Activated naive CD4-positive, alpha-beta T cell (primary cell): ENCODE measurements at regions not wholly inside any gene's neighbourhood (a gene's known extent, or its start where the extent isn't known, plus 50 kb on each side); places are given as distances from the start of the nearest gene placed in this dataset.

Experiments
- DNase-seq, 4 experiments: peaks; one replicate each; lab custom pipeline; 2025; lab: John Stamatoyannopoulos, UW

- no peak for DNase-seq
These were observed 753.9 kb downstream of the TUSC7 start for GRCh38 chr3:117463276-117464115.

DNA sequence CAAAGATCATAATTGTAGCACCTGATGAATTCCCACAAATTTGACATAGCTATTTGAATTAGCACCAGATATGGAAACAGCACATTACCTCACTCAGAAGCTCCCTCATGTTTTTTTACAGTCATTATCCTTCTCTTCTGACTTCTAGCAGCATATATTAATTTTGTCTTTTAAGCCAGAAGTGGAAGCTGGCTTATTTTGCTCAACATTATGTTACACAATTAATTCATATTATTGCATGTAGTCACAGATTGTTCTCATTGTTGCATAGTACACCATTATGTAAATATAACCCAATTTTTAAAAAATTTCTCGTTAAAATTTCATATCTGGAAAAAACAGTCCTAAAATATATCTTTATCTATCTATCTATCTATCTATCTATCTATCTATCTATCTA lies 762.3 kb downstream of the TUSC7 start:
- DNase-seq: no peak

GRCh38 chr3:117473981-117474538 lies 764.5 kb downstream of the TUSC7 start:
- DNase-seq: no peak

DNA sequence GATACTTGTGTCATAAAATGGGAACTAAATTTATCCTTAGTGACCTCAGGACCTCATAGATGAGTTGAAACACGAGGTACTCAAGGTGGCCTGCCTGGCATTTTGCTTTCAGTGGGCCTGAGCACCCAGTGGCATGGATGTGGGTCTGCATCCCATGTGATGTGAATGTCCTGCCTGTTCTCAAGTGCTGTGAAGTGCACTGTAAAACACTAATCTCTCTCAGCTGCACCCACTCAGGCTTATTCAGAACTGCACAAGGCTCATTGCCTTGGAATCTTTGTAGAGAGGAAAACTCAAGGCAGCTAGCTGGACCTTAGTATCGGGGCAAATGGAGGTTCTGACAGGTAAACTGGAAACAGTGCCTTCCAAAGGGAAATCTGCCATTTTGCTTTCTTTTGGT lies 767.0 kb downstream of the TUSC7 start:
- DNase-seq: no peak

- no peak for DNase-seq
These were observed 767.7 kb downstream of the TUSC7 start for GRCh38 chr3:117477214-117477755.

GRCh38 chr3:117479095-117479494 lies 769.5 kb downstream of the TUSC7 start:
- DNase-seq: no peak

- DNase-seq: no peak
These were observed 770.9 kb downstream of the TUSC7 start for GRCh38 chr3:117480525-117480924.

- DNase-seq: no peak
These were observed 771.4 kb downstream of the TUSC7 start for GRCh38 chr3:117480972-117481371.

GRCh38 chr3:117483839-117484238 lies 774.3 kb downstream of the TUSC7 start:
- no peak for DNase-seq

DNA sequence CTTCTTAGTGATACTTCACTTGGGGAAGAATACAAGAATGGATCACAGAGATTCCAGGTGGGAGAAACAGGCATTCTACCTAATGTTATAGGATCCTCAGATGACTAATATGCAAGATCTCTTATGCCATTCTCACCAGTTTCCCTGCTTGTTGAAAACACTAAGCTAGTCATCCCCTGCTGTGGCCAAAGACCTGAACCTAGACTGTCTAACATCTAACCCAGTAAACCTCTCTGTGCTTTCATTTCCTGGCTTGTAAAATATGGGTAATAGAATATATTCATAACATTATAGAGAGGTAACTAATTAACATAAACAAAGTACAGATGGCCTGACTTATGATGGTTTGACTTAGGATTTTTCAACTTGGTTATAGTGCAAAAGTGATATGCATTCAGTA lies 776.3 kb downstream of the TUSC7 start:
- no peak for DNase-seq

DNA sequence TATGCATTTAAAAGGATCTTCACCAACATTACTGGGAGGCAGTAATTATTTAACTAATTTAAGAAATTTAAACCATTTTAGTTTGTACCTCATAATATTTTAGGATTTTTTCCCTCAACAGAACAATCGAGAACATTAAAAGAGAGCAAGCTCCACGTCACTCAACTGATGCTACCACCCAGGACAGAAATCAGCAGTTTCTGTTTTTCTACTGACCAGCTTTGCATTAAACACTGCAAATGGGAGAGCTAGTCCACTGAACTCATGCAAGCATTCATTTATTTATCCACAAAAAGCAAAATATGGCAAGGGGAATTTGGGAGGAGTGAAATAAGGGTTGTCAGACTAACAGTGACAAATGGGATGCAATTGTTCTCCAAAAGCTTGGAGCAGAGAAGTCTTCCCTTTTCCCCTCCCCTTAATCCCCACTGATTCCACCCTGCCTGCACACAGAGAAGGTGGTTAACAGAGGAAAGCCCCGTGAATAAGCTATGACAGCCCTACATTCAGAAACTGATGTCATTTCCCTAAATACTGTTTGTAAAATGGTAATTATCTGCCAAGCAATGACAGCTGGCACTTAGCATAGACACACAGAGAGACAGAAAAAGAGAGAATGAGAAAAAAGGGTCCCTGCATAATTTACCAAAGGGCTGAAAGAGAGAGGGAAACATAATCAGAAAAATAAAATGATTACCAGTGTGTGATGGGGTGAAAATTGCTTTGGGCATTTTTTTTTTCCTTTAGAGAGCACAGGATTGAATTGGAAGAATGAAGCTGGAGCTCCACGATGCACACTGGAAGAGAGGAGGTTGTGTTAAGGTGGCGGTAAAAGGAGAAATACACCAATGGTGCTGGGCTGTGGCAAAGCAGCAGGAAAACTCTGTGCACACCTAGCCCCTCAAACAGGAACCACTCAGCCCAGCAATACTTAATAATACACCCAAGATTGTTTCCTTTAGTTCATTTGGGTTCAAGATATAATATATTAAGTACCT lies 777.4 kb downstream of the TUSC7 start:
- no peak for DNase-seq

GRCh38 chr3:117488983-117489382 lies 779.4 kb downstream of the TUSC7 start:
- no peak for DNase-seq

GRCh38 chr3:117489663-117490079 lies 780.1 kb downstream of the TUSC7 start:
- DNase-seq: no peak

DNA sequence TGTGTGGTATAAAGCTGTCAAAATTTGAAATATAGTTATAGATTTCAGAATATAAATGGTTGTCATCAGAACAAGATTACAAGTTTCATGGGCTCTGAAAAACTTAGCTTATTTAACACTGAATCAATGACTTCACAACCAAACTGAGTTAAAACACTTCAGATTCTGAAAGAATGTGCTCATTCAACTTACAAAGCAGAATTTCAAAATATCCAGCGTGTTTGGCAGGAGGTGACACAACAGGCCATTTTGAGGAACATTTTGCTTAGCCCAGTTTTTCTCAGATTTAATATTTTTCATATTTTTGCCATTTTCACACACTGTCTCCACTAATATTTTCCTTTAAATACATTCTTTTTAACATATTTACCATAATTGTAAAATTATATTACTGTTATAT lies 781.1 kb downstream of the TUSC7 start:
- DNase-seq: no peak

DNA sequence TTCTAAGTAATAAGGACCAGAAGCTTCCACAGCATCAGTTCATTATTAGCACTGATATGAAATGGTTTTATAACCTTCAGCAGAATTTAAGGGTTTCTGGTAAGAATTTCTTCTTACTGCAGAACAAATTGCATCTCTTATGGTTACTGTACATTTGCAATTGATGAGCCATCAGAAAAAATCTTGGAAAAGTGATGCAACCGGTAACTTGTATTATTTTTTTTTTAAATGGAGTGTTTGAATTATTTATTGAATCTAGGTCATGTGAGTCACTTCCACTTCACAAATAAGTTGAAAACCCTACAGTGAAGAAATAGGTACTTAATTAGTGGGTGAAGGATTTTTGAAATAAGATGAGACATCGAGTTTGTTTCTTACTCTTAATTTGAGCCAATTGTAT lies 786.0 kb downstream of the TUSC7 start:
- no peak for DNase-seq

- no peak for DNase-seq
These were observed 789.8 kb downstream of the TUSC7 start for GRCh38 chr3:117499189-117499870.

DNA sequence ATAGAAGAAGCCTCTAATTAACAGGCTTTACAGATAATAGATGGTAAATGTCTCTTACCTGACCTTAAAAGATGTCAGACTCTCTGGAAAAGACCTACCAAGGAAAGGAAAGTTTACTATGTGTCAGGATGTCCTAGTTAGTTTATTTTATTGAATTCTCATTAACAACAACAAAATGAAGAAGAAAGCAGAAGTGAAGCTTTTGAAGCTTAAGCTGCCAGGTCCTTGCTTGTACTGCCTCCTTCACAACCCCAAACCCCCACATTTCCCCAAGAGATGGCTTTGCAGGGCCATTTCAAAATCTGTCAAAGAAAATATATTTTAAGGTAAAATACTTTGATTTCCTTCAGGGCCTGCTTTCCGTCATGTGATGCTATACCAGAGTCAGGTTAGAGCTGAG lies 798.4 kb downstream of the TUSC7 start:
- no peak for DNase-seq

DNA sequence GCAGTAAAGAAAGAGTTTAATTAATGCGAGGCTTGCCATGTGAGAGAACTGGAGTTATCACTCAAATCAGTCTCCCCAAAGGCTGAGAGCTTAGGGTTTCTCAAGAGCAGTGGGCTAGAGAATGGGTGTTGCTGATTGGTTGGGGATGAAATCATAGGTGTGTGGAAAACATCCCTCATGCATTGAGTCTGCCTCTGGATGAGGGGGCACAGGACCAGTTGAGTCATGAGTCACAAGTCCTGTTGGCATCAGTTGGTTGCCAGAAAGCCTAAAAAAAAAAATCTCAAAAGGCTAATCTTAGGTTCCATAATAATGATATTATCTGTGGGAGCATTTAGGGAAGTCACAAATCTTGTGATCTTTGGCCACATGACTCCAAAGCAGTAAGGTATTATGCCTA lies 800.3 kb downstream of the TUSC7 start:
- DNase-seq: no peak

DNA sequence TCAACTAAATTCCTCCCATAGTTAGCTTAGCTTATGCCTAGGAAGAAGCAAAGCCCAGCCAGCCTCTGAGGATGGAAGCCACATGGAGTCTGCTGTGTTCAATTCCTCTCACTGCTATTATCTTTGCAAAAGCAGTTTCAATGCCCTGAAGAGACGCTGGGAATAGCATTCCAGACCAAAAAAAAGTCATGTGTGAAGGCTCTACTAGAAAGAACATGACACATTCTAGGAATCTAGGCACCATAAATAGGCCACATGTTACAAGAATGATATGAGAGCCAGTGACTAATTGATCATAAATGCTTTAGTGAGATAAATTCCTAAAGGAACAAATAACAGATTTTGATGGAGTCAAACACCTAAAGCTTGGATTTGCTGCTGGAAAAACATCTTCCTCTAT lies 800.8 kb downstream of the TUSC7 start:
- no peak for DNase-seq

- DNase-seq: no peak
These were observed 803.4 kb downstream of the TUSC7 start for GRCh38 chr3:117512975-117513374.

GRCh38 chr3:117515309-117515708 lies 805.7 kb downstream of the TUSC7 start:
- no peak for DNase-seq

DNA sequence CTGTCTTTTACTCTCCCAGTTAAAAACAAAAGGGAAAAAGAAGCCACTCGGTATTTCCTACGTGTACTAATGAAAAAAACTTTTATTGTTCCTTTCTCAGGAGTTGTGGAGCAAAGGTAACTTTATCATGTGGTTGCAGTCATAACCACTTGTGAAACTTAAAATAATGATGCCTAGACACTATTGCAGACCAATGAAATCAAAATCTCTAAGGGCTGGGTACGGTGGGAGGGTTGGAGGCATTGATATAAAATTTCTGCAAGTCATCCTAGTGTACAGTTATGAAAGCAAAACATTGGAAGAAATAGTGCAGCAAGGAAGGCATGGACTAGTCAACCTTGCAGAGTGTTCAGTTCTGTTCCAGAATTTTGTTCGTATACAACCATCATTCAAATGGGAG lies 808.8 kb downstream of the TUSC7 start:
- DNase-seq: no peak
